ENCODE measurements at regions not wholly inside any gene's neighbourhood (a gene's known extent, or its start where the extent isn't known, plus 50 kb on each side); places are given as distances from the start of the nearest gene placed in this dataset.

DNA sequence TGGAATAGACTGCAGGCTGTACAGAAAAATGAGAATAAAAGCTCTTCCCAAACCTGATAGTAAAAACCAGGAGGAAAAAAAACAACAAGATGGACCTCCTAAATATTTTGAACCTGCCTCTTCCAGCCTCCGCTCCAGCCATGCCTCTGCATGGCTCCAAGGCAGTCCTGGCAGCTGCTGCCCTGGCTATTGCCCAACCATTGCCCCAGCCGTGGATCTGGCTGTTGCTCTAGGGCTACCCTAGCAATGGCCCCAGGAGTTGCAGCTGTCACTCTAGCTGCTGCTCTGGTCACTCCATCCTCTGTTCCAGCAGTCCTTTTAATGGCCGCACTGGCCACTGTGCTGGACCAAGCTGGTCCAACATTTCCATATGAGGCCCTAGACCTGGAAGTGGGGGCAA lies 1756.0 kb downstream of the C4orf33 start:
- 0 out of 2 replicates have a peak, but pooled peaks cover 5% of the 10 kb centered on the region for H3K27me3 ChIP-seq (ENCODE audit: insufficient read depth, low read length)
- H3K4me1 ChIP-seq (ENCODE audit: control insufficient read depth, insufficient read depth, low read length, unreplicated experiment) = no peaks in the 10 kb centered on the region
- no peaks in the 10 kb centered on the region for H3K36me3 ChIP-seq (ENCODE audit: insufficient read depth, low read length)

DNA sequence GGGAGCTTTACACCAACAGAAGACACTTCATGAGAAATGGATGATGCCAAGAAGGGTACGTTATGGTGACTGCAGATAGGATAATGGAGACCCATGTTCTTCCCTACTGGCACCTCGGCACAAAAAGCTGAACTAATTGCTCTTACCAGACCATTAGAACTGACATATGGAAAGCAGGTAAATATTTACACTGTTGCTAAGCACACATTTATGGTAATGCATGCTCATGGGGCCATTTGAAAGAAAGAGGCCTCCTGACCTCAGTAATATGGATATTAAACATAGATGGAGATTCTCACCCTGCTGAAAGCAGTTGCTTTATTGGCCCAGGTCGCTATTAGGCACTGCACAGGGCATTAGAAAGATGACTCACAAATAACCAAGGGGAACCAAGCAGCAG lies 1759.6 kb downstream of the C4orf33 start:
- 0 out of 2 replicates have a peak, but pooled peaks cover 5% of the 10 kb centered on the region for H3K27me3 ChIP-seq (ENCODE audit: insufficient read depth, low read length)
- H3K36me3 ChIP-seq (ENCODE audit: insufficient read depth, low read length) = no peaks in the 10 kb centered on the region
- no peak overlapping the region for H3K4me3 ChIP-seq (ENCODE audit: low read depth, low read length)
- H3K4me1 ChIP-seq (ENCODE audit: control insufficient read depth, insufficient read depth, low read length, unreplicated experiment) = no peaks in the 10 kb centered on the region
- no peaks in the 10 kb centered on the region for H3K79me2 ChIP-seq (ENCODE audit: control insufficient read depth, insufficient read depth, low read length, unreplicated experiment)
- no peak overlapping the region for H3K27ac ChIP-seq (ENCODE audit: low read depth, low read length)
- no peak overlapping the region for H2AFZ ChIP-seq (ENCODE audit: low read length, unreplicated experiment)

More for the DNA sequence above, 1756.0 kb downstream of the C4orf33 start:
- Histone ChIP-seq H3K27ac (ENCODE audit: low read depth, low read length) (no peak overlapping the region), H2AFZ (ENCODE audit: low read length, unreplicated experiment) (no peak overlapping the region), H3K4me3 (ENCODE audit: low read depth, low read length) (no peak overlapping the region), H3K79me2 (ENCODE audit: control insufficient read depth, insufficient read depth, low read length, unreplicated experiment) (no peaks in the 10 kb centered on the region)

DNA sequence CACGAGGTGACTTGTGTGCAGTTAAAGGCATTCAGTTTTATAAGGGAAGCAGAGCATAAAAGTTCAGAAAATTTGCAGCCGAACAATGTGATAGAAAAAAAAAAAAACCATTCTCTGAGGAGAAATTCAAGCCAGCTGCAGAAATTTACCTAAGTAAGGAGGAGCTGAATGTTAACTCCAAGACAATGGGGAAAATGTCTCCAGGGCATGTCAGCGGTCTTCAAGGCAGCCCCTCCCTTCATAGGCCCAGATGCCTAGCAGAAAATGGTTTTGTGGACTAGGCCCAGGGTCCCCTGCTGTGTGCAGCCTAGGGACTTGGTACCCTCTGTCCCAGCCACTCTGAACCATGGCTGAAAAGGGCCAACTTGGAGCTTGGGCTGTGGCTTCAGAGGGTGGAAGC lies 1764.0 kb downstream of the C4orf33 start:
- no peak overlapping the region for H2AFZ ChIP-seq (ENCODE audit: low read length, unreplicated experiment)
- no peaks in the 10 kb centered on the region for H3K79me2 ChIP-seq (ENCODE audit: control insufficient read depth, insufficient read depth, low read length, unreplicated experiment)
- no peaks in the 10 kb centered on the region for H3K36me3 ChIP-seq (ENCODE audit: insufficient read depth, low read length)
- H3K27me3 ChIP-seq (ENCODE audit: insufficient read depth, low read length) = peaks cover 5% of the 10 kb centered on the region; the same call in 1 of the 2 replicates
- no peak overlapping the region for H3K4me3 ChIP-seq (ENCODE audit: low read depth, low read length)
- H3K4me1 ChIP-seq (ENCODE audit: control insufficient read depth, insufficient read depth, low read length, unreplicated experiment) = no peaks in the 10 kb centered on the region
- no peak overlapping the region for H3K27ac ChIP-seq (ENCODE audit: low read depth, low read length)

DNA sequence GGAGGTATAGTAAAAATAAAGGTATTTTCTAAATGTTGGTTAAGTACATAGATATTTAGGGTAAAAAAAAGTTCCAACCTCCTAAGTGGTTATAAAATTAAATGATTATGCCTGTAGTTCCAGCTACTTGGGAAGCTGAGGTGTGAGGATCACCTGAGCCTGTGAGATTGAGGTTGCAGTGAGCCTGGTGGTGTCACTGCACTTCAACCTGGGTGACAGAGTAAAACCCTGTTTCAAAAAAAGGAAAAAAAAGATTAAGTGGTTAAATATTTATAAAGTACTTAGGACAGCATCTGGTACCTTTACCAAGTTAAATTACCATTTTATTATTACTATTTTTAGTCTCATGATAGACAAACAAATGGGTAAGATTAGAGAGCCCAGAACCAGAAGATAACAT lies 1801.0 kb downstream of the C4orf33 start:
- Histone ChIP-seq H3K27ac (ENCODE audit: low read depth, low read length) (no peak overlapping the region), H3K36me3 (ENCODE audit: insufficient read depth, low read length) (no peaks in the 10 kb centered on the region), H3K27me3 (ENCODE audit: insufficient read depth, low read length) (no peaks in the 10 kb centered on the region), H3K79me2 (ENCODE audit: control insufficient read depth, insufficient read depth, low read length, unreplicated experiment) (no peaks in the 10 kb centered on the region), H2AFZ (ENCODE audit: low read length, unreplicated experiment) (no peak overlapping the region), H3K4me3 (ENCODE audit: low read depth, low read length) (no peak overlapping the region), H3K4me1 (ENCODE audit: control insufficient read depth, insufficient read depth, low read length, unreplicated experiment) (no peaks in the 10 kb centered on the region)

DNA sequence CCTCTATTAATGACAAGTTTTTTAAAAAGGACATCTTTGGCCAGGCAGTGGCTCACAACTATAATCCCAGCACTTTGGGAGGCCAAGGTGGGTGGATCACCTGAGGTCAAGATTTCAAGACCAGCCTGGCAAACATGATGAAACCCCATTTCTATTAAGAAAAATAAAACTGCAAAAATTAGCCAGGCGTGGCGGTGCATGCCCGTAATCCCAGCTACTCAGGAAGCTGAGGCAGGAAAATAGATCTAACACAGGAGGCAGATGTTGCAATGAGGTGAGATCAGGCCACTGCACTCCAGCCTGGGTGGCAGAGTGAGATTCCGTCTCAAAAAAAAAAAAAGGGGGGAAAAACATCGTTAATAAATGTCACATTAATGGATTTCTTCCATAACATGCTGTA lies 1805.4 kb downstream of the C4orf33 start:
- Histone ChIP-seq H3K79me2 (ENCODE audit: control insufficient read depth, insufficient read depth, low read length, unreplicated experiment) (no peaks in the 10 kb centered on the region), H3K27me3 (ENCODE audit: insufficient read depth, low read length) (no peaks in the 10 kb centered on the region), H3K27ac (ENCODE audit: low read depth, low read length) (no peak overlapping the region), H3K4me3 (ENCODE audit: low read depth, low read length) (no peak overlapping the region), H3K4me1 (ENCODE audit: control insufficient read depth, insufficient read depth, low read length, unreplicated experiment) (no peaks in the 10 kb centered on the region), H3K36me3 (ENCODE audit: insufficient read depth, low read length) (no peaks in the 10 kb centered on the region), H2AFZ (ENCODE audit: low read length, unreplicated experiment) (no peak overlapping the region)

DNA sequence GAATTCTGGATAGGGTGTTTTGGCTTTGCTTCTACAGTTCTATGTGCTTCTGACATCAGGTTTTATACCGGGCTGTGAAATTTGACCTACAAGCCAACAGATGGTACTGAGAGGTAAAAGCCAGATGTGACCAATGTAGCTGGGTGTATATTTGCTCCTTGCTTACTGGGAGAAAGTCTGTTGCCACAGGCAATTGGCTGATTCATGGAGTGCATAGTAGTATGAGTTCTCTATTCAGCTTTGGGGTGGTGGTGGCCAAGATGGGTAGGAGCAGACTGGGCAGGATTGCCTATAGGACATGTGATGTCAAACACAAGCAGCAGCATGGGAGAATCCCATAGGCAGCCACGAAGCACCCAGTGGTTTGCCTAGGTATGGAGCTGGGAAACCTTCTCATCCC lies 1827.0 kb downstream of the C4orf33 start:
- Histone ChIP-seq H3K27me3 (ENCODE audit: insufficient read depth, low read length) (no peaks in the 10 kb centered on the region), H3K36me3 (ENCODE audit: insufficient read depth, low read length) (no peaks in the 10 kb centered on the region), H3K27ac (ENCODE audit: low read depth, low read length) (no peak overlapping the region), H3K4me3 (ENCODE audit: low read depth, low read length) (no peak overlapping the region), H3K79me2 (ENCODE audit: control insufficient read depth, insufficient read depth, low read length, unreplicated experiment) (no peaks in the 10 kb centered on the region), H2AFZ (ENCODE audit: low read length, unreplicated experiment) (no peak overlapping the region), H3K4me1 (ENCODE audit: control insufficient read depth, insufficient read depth, low read length, unreplicated experiment) (no peaks in the 10 kb centered on the region)

DNA sequence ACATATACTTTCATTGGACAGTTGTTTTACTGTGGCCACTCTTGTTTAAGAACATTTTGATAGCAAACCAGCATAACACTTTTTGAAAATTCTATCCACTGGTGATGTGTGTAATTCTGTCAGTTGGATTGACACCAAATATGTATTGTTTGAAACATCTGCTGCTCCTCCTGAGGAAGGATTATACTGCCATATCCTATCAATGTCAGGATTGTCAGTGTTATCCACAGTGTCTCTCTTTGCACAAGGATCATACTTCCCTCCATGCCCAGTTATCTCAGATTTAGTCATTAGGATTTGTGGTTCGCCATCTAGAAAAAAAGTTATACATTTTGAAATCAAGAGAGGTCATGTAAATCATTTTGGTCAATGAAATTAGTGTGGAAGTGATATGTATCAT lies 1859.6 kb downstream of the C4orf33 start:
- H3K4me1 ChIP-seq (ENCODE audit: control insufficient read depth, insufficient read depth, low read length, unreplicated experiment) = no peaks in the 10 kb centered on the region
- no peaks in the 10 kb centered on the region for H3K36me3 ChIP-seq (ENCODE audit: insufficient read depth, low read length)
- no peaks in the 10 kb centered on the region for H3K79me2 ChIP-seq (ENCODE audit: control insufficient read depth, insufficient read depth, low read length, unreplicated experiment)
- no peak overlapping the region for H2AFZ ChIP-seq (ENCODE audit: low read length, unreplicated experiment)
- H3K27ac ChIP-seq (ENCODE audit: low read depth, low read length) = no peak overlapping the region
- peaks cover 5% of the 10 kb centered on the region; the same call in 1 of the 2 replicates for H3K27me3 ChIP-seq (ENCODE audit: insufficient read depth, low read length)
- no peak overlapping the region for H3K4me3 ChIP-seq (ENCODE audit: low read depth, low read length)

DNA sequence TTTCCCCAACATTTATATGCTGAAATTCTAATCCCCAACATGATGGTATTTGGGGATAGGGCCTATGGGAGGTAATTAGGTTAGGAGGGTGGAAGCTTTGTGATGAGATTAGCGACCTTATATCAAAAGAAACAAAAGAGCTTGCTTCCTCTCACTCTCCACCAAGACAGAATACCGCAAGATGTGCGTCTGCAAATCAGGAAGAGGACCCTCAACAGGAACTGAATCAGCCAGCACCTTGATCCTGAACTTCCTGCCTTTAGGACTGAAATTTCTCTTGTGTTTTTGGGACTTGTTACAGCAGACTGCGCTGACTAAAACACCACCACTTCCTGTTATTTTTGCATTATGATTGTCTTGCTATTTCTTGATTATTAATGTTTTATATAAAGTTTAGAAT lies 1889.4 kb downstream of the C4orf33 start:
- no peaks in the 10 kb centered on the region for H3K4me1 ChIP-seq (ENCODE audit: control insufficient read depth, insufficient read depth, low read length, unreplicated experiment)
- H3K4me3 ChIP-seq (ENCODE audit: low read depth, low read length) = no peak overlapping the region
- H3K36me3 ChIP-seq (ENCODE audit: insufficient read depth, low read length) = no peaks in the 10 kb centered on the region
- no peaks in the 10 kb centered on the region for H3K27me3 ChIP-seq (ENCODE audit: insufficient read depth, low read length)
- H3K27ac ChIP-seq (ENCODE audit: low read depth, low read length) = no peak overlapping the region
- no peak overlapping the region for H2AFZ ChIP-seq (ENCODE audit: low read length, unreplicated experiment)
- H3K79me2 ChIP-seq (ENCODE audit: control insufficient read depth, insufficient read depth, low read length, unreplicated experiment) = no peaks in the 10 kb centered on the region

DNA sequence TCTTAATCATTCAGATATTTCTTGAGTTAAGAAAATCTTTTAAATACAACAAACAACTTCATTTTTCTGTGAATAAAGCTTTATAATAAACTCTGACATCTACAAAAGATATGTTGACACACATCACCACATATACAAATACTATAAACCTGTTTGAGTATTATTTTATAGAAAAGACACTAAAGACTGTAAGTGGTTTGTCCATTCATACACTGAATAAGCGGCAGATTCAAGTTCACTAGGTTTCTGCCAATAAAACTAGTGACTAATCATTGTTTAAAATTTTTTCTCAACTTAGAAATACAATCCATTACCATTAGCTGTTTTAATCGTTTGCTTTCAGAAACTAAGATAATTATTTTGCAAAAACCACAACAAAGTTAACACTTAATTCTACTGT lies 1900.0 kb downstream of the C4orf33 start:
- Histone ChIP-seq H2AFZ (ENCODE audit: low read length, unreplicated experiment) (no peak overlapping the region), H3K4me3 (ENCODE audit: low read depth, low read length) (no peak overlapping the region), H3K79me2 (ENCODE audit: control insufficient read depth, insufficient read depth, low read length, unreplicated experiment) (no peaks in the 10 kb centered on the region), H3K36me3 (ENCODE audit: insufficient read depth, low read length) (no peaks in the 10 kb centered on the region), H3K27me3 (ENCODE audit: insufficient read depth, low read length) (no peaks in the 10 kb centered on the region), H3K27ac (ENCODE audit: low read depth, low read length) (no peak overlapping the region), H3K4me1 (ENCODE audit: control insufficient read depth, insufficient read depth, low read length, unreplicated experiment) (no peaks in the 10 kb centered on the region)

DNA sequence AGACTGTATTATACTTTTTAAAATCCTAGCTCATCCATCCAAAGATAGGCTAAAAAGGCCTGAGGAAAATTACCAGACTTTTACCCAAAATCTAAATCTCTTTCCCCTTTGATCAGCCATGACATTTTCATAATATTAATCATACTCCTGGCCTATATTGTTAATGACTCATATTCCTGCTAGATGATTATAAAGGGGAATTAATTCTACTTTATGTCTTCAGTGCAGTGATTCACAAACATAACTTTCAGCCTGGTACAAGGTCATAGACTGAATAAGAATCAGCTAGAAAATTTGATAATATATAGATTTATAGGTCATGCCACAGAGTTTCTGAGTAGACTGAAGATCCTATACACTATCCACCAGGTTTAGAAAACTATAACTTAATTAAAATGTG lies 1905.4 kb downstream of the C4orf33 start:
- no peaks in the 10 kb centered on the region for H3K36me3 ChIP-seq (ENCODE audit: insufficient read depth, low read length)
- no peaks in the 10 kb centered on the region for H3K4me1 ChIP-seq (ENCODE audit: control insufficient read depth, insufficient read depth, low read length, unreplicated experiment)
- H2AFZ ChIP-seq (ENCODE audit: low read length, unreplicated experiment) = no peak overlapping the region
- H3K27ac ChIP-seq (ENCODE audit: low read depth, low read length) = no peak overlapping the region
- H3K4me3 ChIP-seq (ENCODE audit: low read depth, low read length) = no peak overlapping the region
- H3K79me2 ChIP-seq (ENCODE audit: control insufficient read depth, insufficient read depth, low read length, unreplicated experiment) = no peaks in the 10 kb centered on the region
- H3K27me3 ChIP-seq (ENCODE audit: insufficient read depth, low read length) = no peaks in the 10 kb centered on the region

DNA sequence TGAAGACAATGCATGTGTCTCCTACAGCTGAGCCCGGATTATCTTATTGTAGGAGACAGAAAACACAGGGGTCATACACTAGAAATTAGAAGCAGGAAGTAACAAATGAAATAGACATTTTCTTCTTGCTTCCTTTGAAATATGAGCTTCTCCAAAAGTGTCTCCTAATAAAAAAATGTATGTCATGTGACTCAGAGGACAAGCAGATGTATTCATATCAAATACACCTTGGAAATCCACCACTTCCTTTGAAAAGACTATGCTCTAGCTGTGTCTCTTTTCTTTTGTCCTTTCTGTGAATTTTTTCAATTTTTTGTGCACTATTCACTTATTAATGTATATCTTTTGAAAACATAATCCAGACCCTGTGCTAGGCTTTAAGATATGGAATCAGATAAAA lies 1906.2 kb downstream of the C4orf33 start:
- Histone ChIP-seq H3K36me3 (ENCODE audit: insufficient read depth, low read length) (no peaks in the 10 kb centered on the region), H3K4me3 (ENCODE audit: low read depth, low read length) (no peak overlapping the region), H3K4me1 (ENCODE audit: control insufficient read depth, insufficient read depth, low read length, unreplicated experiment) (no peaks in the 10 kb centered on the region), H3K27me3 (ENCODE audit: insufficient read depth, low read length) (no peaks in the 10 kb centered on the region), H3K79me2 (ENCODE audit: control insufficient read depth, insufficient read depth, low read length, unreplicated experiment) (no peaks in the 10 kb centered on the region), H2AFZ (ENCODE audit: low read length, unreplicated experiment) (no peak overlapping the region), H3K27ac (ENCODE audit: low read depth, low read length) (no peak overlapping the region)

Data from ACC112 (cell line).